Thyroid gland (tissue), 4 donors: ENCODE measurements at regions not wholly inside any gene's neighbourhood (a gene's known extent, or its start where the extent isn't known, plus 50 kb on each side); places are given as distances from the start of the nearest gene placed in this dataset.

ENCODE experiments used
- DNase-seq, 2 donors: peaks; one replicate each; pipeline ENCODE4 v3.0.0-alpha.2; 2019
- H3K27ac ChIP-seq, 3 donors: fragments of 200-600 bp; sonication (generic); 1 replicate in 2 of 3; 2 replicates in 1 of 3; pipeline ENCODE4 v1.5.1; 2016 to 2019; ENCODE audit warnings: mild to moderate bottlenecking in 1 of 3, moderate library complexity in 1 of 3
- H3K27me3 ChIP-seq: fragments of 200-600 bp; sonication (generic); one replicate; pipeline ENCODE4 v1.5.1; 2019
- H3K36me3 ChIP-seq, 2 donors: fragments of 200-600 bp; sonication (generic); one replicate each; pipeline ENCODE4 v1.5.1; 2016 to 2019
- H3K4me1 ChIP-seq, 2 donors: fragments of 200-600 bp; sonication (generic); one replicate each; pipeline ENCODE4 v1.5.1; 2017 to 2019
- H3K4me3 ChIP-seq, 3 donors: fragments of 200-600 bp; sonication (generic); replicated peaks in 1 of 3; 1 replicate in 2 of 3; 2 replicates in 1 of 3; pipeline ENCODE4 v1.5.1; 2016; ENCODE audit warnings: mild to moderate bottlenecking in 1 of 3
- H3K9me3 ChIP-seq: fragments of 200-600 bp; sonication (generic); one replicate; pipeline ENCODE4 v1.5.1; 2017
- CTCF ChIP-seq, 6 experiments: fragments of 200-600 bp in 3 of 6; fragments of 450-650 bp in 3 of 6; sonication (generic) in 3 of 6; IDR thresholded peaks; one replicate each; pipeline ENCODE4 v1.5.1; 2016 to 2019; ENCODE audit warnings: antibody characterized with exemption in 6 of 6, mild to moderate bottlenecking in 2 of 6, inconsistent platforms in 1 of 6, moderate library complexity in 1 of 6
- POLR2A ChIP-seq, 2 donors: fragments of 450-650 bp; IDR thresholded peaks; one replicate each; pipeline ENCODE4 v1.6.1; 2017; ENCODE audit warnings: antibody characterized with exemption in 2 of 2, mild to moderate bottlenecking in 2 of 2, moderate library complexity in 1 of 2
- WGBS, 2 donors: methylation state at CpG; one replicate each; pipeline ENCODE4 v1.1.5; 2017; 5-methylcytosine and 5-hydroxymethylcytosine counted together
- intact Hi-C: fragments of 100-400 bp; cut with DNase I; formaldehyde crosslinking; loops from one replicate; pipeline ENCODE4 v1.15.1; 2023

- no peaks in the 10 kb centered on the region for H3K27me3 ChIP-seq
- intact Hi-C loops, result no loop called here
- no peaks in the 10 kb centered on the region for H3K36me3 ChIP-seq
- no peak overlapping the region for H3K27ac ChIP-seq
- H3K9me3 ChIP-seq, result no peaks in the 10 kb centered on the region
- H3K4me3 ChIP-seq, result no peak overlapping the region
- 66 to 74% methylated on average over 3 of the region's 3 CpGs for WGBS, 2 donors
- no peak for DNase-seq
- TF ChIP-seq POLR2A (IDR thresholded peaks at IDR 0.05) (no peak), CTCF (IDR thresholded peaks at IDR 0.05) (no peak)
- no peaks in the 10 kb centered on the region for H3K4me1 ChIP-seq
Measured at GRCh38 chr6:71124340-71124739, 164.3 kb upstream of the OGFRL1 start.

DNA sequence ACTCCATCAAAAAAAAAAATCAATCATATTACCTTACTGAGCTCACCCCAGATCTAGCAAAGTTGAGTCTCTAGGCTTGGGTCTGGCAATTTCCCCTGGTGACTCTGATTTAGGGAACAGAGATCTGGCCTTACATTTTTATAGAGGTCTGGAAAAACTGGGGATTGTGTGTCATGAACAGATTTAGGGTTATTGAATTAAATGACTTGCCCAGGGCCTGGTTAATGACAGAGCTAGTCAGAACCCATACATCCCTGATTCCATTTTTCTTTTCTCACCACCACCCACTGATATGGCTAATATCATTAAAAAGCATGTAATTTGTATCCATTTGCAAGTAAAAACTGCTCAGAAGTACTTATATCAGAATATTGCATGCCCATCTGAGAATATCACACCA, 163.4 kb upstream of the OGFRL1 start:
- TF ChIP-seq CTCF (IDR thresholded peaks at IDR 0.05) (no peak), POLR2A (IDR thresholded peaks at IDR 0.05) (no peak)
- no peaks in the 10 kb centered on the region for H3K36me3 ChIP-seq
- H3K4me1 ChIP-seq, result no peaks in the 10 kb centered on the region
- DNase-seq, result no peak
- no peaks in the 10 kb centered on the region for H3K27me3 ChIP-seq
- intact Hi-C loops, result no loop called here
- no peak overlapping the region for H3K4me3 ChIP-seq
- H3K27ac ChIP-seq, result no peak overlapping the region
- no peaks in the 10 kb centered on the region for H3K9me3 ChIP-seq

- Histone ChIP-seq H3K27ac (no peak overlapping the region), H3K36me3 (no peaks in the 10 kb centered on the region), H3K4me1 (no peaks in the 10 kb centered on the region), H3K27me3 (no peaks in the 10 kb centered on the region), H3K9me3 (no peaks in the 10 kb centered on the region), H3K4me3 (no peak overlapping the region)
- TF ChIP-seq POLR2A (IDR thresholded peaks at IDR 0.05) (no peak), CTCF (IDR thresholded peaks at IDR 0.05) (no peak)
- no peak for DNase-seq
- 51 to 59% methylated on average over 1 of the region's 1 CpG for WGBS, 2 donors
- intact Hi-C loops, result no loop called here
Measured at GRCh38 chr6:71126506-71126905, 162.1 kb upstream of the OGFRL1 start.

GRCh38 chr6:71127374-71127773, 161.2 kb upstream of the OGFRL1 start:
- Histone ChIP-seq H3K4me3 (no peak overlapping the region), H3K27ac (no peak overlapping the region), H3K36me3 (no peaks in the 10 kb centered on the region), H3K4me1 (no peaks in the 10 kb centered on the region), H3K9me3 (no peaks in the 10 kb centered on the region), H3K27me3 (no peaks in the 10 kb centered on the region)
- TF ChIP-seq CTCF (IDR thresholded peaks at IDR 0.05) (no peak), POLR2A (IDR thresholded peaks at IDR 0.05) (no peak)
- no peak for DNase-seq
- intact Hi-C loops, result no loop called here
- whole genome bisulfite sequencing, 2 donors, result 93 to 97% methylated on average over 3 of the region's 3 CpGs

GRCh38 chr6:71130277-71130676, 158.3 kb upstream of the OGFRL1 start:
- no peak for DNase-seq
- 94 to 95% methylated on average over 1 of the region's 1 CpG for WGBS, 2 donors
- intact Hi-C loops, result no loop called here
- TF ChIP-seq POLR2A (IDR thresholded peaks at IDR 0.05) (no peak), CTCF (IDR thresholded peaks at IDR 0.05) (no peak)
- Histone ChIP-seq H3K9me3 (no peaks in the 10 kb centered on the region), H3K36me3 (no peaks in the 10 kb centered on the region), H3K4me3 (no peak overlapping the region), H3K4me1 (no peaks in the 10 kb centered on the region), H3K27ac (no peak overlapping the region), H3K27me3 (no peaks in the 10 kb centered on the region)
